Activated CD4-positive, alpha-beta T cell treated with anti-CD3 and anti-CD28 coated beads, Interleukin-2, amount 10 ng/mL, durations not matched to agents 7 days and 5 days (primary cell): ENCODE measurements at regions not wholly inside any gene's neighbourhood (a gene's known extent, or its start where the extent isn't known, plus 50 kb on each side); places are given as distances from the start of the nearest gene placed in this dataset.
"Not testable (repeated sequence)": the region's sequence is repeated elsewhere in the genome, so short reads cannot be mapped to it uniquely, and the experiment has no call there.

ENCODE experiments used
- CTCF ChIA-PET: fragments of 350-600 bp; sonication (Branson Sonifier 250); formaldehyde crosslinking; loops from one replicate; lab custom pipeline; 2021; ENCODE audit warnings: antibody characterized with exemption; lab: Charles Lee
- POLR2A ChIA-PET: fragments of 350-600 bp; sonication (Branson Sonifier 250); formaldehyde crosslinking; loops from one replicate; lab custom pipeline; 2021; ENCODE audit warnings: antibody characterized with exemption; lab: Charles Lee
- DNase-seq: peaks from one replicate; pipeline ENCODE4 v3.0.0-alpha.2; 2020
- H3K27ac Mint-ChIP-seq: one replicate; pipeline ENCODE4 v1.8.0; 2021; ENCODE audit warnings: mild to moderate bottlenecking, moderate library complexity, mixed read lengths
- H3K27me3 Mint-ChIP-seq: one replicate; pipeline ENCODE4 v1.8.0; 2021; ENCODE audit warnings: mixed read lengths
- H3K36me3 Mint-ChIP-seq: one replicate; pipeline ENCODE4 v1.8.0; 2021; ENCODE audit warnings: low read depth, mixed read lengths
- H3K4me1 Mint-ChIP-seq: one replicate; pipeline ENCODE4 v1.8.0; 2021; ENCODE audit warnings: mixed read lengths
- H3K4me3 Mint-ChIP-seq: one replicate; pipeline ENCODE4 v1.8.0; 2021; ENCODE audit warnings: mild to moderate bottlenecking, moderate library complexity, mixed read lengths
- H3K9me3 Mint-ChIP-seq: one replicate; pipeline ENCODE4 v1.8.0; 2021; ENCODE audit warnings: mixed read lengths

DNA sequence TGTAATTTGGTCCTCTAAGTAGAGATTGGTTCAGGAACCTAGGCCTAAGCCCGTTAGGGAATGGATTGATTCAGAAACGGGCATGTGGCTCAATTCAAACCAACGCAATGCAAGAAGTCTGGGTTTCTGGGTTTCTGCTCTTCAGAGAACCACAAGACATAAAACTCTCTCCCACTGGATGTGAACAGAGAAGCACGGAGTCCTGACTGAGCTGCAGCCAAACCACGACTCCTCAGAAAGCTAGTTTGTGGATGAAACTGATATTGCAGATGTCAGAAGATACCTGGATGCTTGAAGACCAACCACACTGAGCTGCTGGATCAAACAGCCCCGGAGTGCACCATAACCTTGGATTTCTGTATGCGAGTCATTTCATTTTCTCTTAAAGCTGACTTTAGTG, 50.0 kb downstream of the SOD2 start:
- H3K4me3 Mint-ChIP-seq = no peak overlapping the region
- ChIA-PET POLR2A (no interaction called here), CTCF (no interaction called here)
- H3K4me1 Mint-ChIP-seq = peaks cover 2% of the 10 kb centered on the region
- DNase-seq = no peak
- H3K27me3 Mint-ChIP-seq = no peaks in the 10 kb centered on the region
- no peaks in the 10 kb centered on the region for H3K9me3 Mint-ChIP-seq
- no peak overlapping the region for H3K27ac Mint-ChIP-seq
- no peaks in the 10 kb centered on the region for H3K36me3 Mint-ChIP-seq

- ChIA-PET POLR2A (no interaction called here), CTCF (no interaction called here)
- H3K4me1 Mint-ChIP-seq = peaks cover 2% of the 10 kb centered on the region
- DNase-seq = no peak
- no peaks in the 10 kb centered on the region for H3K36me3 Mint-ChIP-seq
- no peaks in the 10 kb centered on the region for H3K27me3 Mint-ChIP-seq
- no peak overlapping the region for H3K27ac Mint-ChIP-seq
- H3K4me3 Mint-ChIP-seq = no peak overlapping the region
- no peaks in the 10 kb centered on the region for H3K9me3 Mint-ChIP-seq
Observed at GRCh38 chr6:159642481-159642880, 50.6 kb downstream of the SOD2 start.

DNA sequence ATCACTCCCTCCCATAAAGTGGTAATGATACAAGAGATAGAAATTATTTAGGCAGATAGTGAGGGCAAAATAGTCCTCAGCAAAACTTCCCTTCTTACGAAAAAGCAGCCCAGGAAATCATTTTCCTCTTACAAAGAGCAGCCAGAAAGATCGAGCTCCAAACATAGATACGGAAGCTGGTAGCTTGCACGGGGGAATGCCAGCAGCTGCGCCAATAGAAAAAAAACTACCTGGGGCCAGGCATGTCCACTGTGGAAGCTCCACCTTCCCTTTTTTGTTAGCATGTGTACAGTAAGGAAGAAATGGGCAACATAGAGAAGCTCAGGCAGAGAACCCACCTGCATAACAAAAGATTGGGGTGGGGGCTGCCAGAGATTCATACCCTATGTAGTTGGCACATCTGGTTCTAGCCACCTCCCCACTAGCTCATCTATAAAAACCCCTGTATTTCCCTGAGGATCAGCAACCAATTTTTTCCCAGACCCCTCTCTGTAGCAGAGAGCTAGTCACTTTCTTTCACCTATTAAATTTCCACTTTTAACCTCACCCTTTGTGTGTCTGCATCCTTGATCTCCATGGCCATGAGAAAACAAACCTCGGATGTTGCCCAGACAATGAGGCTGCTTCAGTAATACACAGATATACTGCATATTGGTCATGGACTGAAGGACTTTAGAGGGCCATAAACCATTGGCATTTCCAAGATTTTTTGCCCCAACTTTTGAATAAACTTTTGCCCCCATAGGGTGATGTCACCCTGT, 52.1 kb downstream of the SOD2 start:
- H3K27ac Mint-ChIP-seq = no peak overlapping the region
- CTCF ChIA-PET = interaction anchor here (1.0 kb wide), 1 partner anchor 17 kb away, joined by 3 read pairs; no protein-coding TSS in a partner anchor
- H3K4me1 Mint-ChIP-seq = no peaks in the 10 kb centered on the region
- POLR2A ChIA-PET = no interaction called here
- no peaks in the 10 kb centered on the region for H3K9me3 Mint-ChIP-seq
- no peaks in the 10 kb centered on the region for H3K27me3 Mint-ChIP-seq
- DNase-seq = no peak
- H3K4me3 Mint-ChIP-seq = no peak overlapping the region
- H3K36me3 Mint-ChIP-seq = no peaks in the 10 kb centered on the region

DNA sequence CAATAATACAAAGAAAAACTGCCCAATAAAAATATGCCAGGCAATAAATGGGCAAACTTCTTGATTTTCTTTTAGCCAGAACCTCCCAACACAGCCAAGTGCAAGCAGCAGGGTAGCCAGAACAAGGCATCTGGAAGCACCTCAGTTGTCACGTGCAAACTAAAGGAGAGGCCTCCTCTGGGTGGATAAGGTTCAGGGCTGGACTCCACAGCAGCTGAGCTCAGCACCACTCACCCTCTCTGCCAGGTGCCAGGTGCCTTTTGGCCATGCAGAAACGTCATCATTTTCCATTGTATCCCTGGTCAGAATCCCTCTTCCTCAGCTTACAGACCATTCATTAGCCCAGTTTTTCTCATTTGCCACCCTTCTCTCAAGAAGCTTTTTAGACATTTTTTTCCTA, 52.7 kb downstream of the SOD2 start:
- CTCF ChIA-PET = interaction anchor here (1.0 kb wide), 1 partner anchor 17 kb away, joined by 3 read pairs; no protein-coding TSS in a partner anchor
- POLR2A ChIA-PET = no interaction called here

DNA sequence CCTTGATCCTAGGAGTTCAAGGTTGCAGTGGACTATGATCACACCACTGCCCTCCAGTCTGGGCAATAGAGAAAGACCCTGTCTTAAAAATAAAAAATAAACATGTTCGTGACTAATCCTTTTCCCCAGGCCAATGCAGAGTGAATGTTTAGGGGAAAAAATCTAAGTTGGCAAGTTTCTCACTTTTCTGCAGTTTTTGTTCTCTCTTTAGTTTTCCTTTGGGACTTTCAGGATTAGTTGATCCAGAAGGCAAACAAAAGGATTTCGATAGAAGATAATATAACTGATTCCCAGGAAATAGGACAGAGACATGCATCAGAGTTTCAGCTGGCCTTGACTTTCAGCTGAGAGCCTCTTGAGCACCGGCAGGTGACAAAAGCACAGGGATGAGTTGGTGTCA, 53.3 kb downstream of the SOD2 start:
- no peaks in the 10 kb centered on the region for H3K27me3 Mint-ChIP-seq
- no peak overlapping the region for H3K4me3 Mint-ChIP-seq
- ChIA-PET CTCF (interaction anchor here (1.0 kb wide), 1 partner anchor 16 kb away, joined by 3 read pairs; no protein-coding TSS in a partner anchor), POLR2A (no interaction called here)
- H3K9me3 Mint-ChIP-seq = no peaks in the 10 kb centered on the region
- no peaks in the 10 kb centered on the region for H3K36me3 Mint-ChIP-seq
- H3K27ac Mint-ChIP-seq = no peak overlapping the region
- DNase-seq = no peak
- no peaks in the 10 kb centered on the region for H3K4me1 Mint-ChIP-seq

More for the DNA sequence above, 52.7 kb downstream of the SOD2 start:
- no peaks in the 10 kb centered on the region for H3K9me3 Mint-ChIP-seq
- no peak overlapping the region for H3K27ac Mint-ChIP-seq
- no peak overlapping the region for H3K4me3 Mint-ChIP-seq
- no peaks in the 10 kb centered on the region for H3K27me3 Mint-ChIP-seq
- no peaks in the 10 kb centered on the region for H3K4me1 Mint-ChIP-seq
- H3K36me3 Mint-ChIP-seq = no peaks in the 10 kb centered on the region
- DNase-seq = no peak

GRCh38 chr6:159633196-159633595, 59.8 kb downstream of the SOD2 start:
- CTCF ChIA-PET = interaction anchor here (0.7 to 1.0 kb wide), 2 partner anchors 12 to 339 kb away, joined by 3 to 4 read pairs; no protein-coding TSS in a partner anchor
- DNase-seq = no peak
- no peak overlapping the region for H3K4me3 Mint-ChIP-seq
- no peaks in the 10 kb centered on the region for H3K9me3 Mint-ChIP-seq
- H3K36me3 Mint-ChIP-seq = no peaks in the 10 kb centered on the region
- H3K4me1 Mint-ChIP-seq = no peaks in the 10 kb centered on the region
- POLR2A ChIA-PET = interaction anchor here (0.6 kb wide), 1 partner anchor 406 kb away, joined by 3 read pairs; no protein-coding TSS in a partner anchor
- no peaks in the 10 kb centered on the region for H3K27me3 Mint-ChIP-seq
- H3K27ac Mint-ChIP-seq = no peak overlapping the region

DNA sequence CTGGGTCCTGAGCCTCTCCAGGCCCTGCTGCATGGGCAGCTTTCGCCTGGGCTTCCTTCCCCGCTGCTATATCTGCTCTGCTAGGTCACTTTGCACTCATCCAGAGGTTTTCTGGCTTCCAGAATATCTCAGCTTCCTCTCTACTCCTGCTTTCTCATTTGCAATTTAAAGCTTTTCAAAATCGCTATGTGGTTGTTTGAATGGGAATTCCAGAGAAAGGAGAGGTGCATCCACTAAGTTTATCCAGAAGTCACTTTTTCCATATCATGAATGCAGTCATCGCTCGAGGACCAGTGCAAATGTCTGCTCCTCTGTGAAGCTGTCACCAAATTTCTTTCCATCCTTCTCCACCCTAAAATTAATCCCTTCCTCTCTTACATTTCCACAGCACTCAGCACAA, 61.2 kb downstream of the SOD2 start:
- H3K27me3 Mint-ChIP-seq = no peaks in the 10 kb centered on the region
- H3K36me3 Mint-ChIP-seq = no peaks in the 10 kb centered on the region
- no peaks in the 10 kb centered on the region for H3K4me1 Mint-ChIP-seq
- H3K9me3 Mint-ChIP-seq = no peaks in the 10 kb centered on the region
- ChIA-PET POLR2A (no interaction called here), CTCF (no interaction called here)
- DNase-seq = no peak
- no peak overlapping the region for H3K4me3 Mint-ChIP-seq
- no peak overlapping the region for H3K27ac Mint-ChIP-seq

GRCh38 chr6:159627939-159628338, 65.1 kb downstream of the SOD2 start:
- H3K9me3 Mint-ChIP-seq = no peaks in the 10 kb centered on the region
- H3K4me1 Mint-ChIP-seq = no peaks in the 10 kb centered on the region
- CTCF ChIA-PET = no interaction called here
- no peaks in the 10 kb centered on the region for H3K36me3 Mint-ChIP-seq
- POLR2A ChIA-PET = no interaction called here
- no peak overlapping the region for H3K4me3 Mint-ChIP-seq
- no peaks in the 10 kb centered on the region for H3K27me3 Mint-ChIP-seq
- no peak overlapping the region for H3K27ac Mint-ChIP-seq
- DNase-seq = no peak

- H3K36me3 Mint-ChIP-seq, H3K4me1 Mint-ChIP-seq, H3K27ac Mint-ChIP-seq, H3K27me3 Mint-ChIP-seq, DNase-seq, POLR2A ChIA-PET, H3K9me3 Mint-ChIP-seq, H3K4me3 Mint-ChIP-seq, CTCF ChIA-PET: not testable (repeated sequence)
Observed at GRCh38 chr6:159626506-159626905, 66.5 kb downstream of the SOD2 start.

DNA sequence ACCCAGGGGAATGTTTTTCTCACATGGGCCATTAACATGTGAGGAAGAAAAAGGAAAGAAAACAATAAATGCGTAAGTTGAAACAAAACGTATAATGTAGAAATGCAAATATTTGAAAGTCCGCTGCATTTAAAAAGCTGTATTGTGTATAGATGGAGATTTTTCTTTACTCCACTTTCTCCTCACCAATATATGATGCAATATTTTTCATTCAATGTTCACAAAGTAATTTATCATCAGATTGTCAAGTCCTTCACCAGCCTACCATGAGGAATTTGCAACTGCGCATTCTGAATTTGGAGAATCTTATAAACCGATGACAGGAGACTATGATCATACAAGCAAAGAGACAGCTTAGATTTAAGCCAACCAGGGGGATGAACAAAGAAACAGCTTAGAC, 69.9 kb downstream of the SOD2 start:
- Mint-ChIP-seq H3K9me3 (peaks cover 6% of the 10 kb centered on the region), H3K36me3 (peaks cover 2% of the 10 kb centered on the region), H3K4me3 (no peak overlapping the region), H3K4me1 (no peaks in the 10 kb centered on the region), H3K27ac (no peak overlapping the region), H3K27me3 (peaks cover 3% of the 10 kb centered on the region)
- no peak for DNase-seq
- POLR2A ChIA-PET = no interaction called here
- CTCF ChIA-PET = interaction anchor here (0.7 to 1.2 kb wide), 2 partner anchors 17 to 156 kb away, joined by 3 read pairs; no protein-coding TSS in a partner anchor

- Mint-ChIP-seq H3K27me3 (peaks cover 3% of the 10 kb centered on the region), H3K36me3 (peaks cover 2% of the 10 kb centered on the region), H3K4me1 (no peaks in the 10 kb centered on the region), H3K27ac (no peak overlapping the region), H3K9me3 (peaks cover 21% of the 10 kb centered on the region), H3K4me3 (no peak overlapping the region)
- POLR2A ChIA-PET = no interaction called here
- no peak for DNase-seq
- CTCF ChIA-PET = interaction anchor here (0.6 to 1.1 kb wide), 2 partner anchors 12 to 338 kb away, joined by 3 read pairs; no protein-coding TSS in a partner anchor
Observed at GRCh38 chr6:159620947-159621346, 72.1 kb downstream of the SOD2 start.

- no peak overlapping the region for H3K4me3 Mint-ChIP-seq
Observed at GRCh38 chr6:159617444-159617843, 75.6 kb downstream of the SOD2 start.

DNA sequence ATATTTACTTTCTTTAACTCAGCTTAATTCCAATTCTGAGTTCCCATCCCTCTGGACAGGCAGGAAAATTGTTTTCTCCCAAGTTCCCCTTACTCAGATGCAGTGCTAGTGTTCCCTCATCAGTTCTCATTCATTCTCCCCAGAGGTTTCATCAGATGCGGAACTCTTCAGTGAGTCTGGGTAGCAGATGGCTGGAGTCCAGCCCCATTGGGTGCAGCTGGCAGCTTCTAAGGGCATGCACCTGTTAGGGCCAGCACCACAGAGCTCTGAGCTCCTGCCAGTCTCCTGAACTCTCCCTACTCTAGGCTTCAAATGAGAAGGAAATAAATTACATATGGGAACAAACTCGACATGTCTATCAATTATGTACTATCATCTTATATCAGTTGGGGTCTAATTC, 76.6 kb downstream of the SOD2 start:
- Mint-ChIP-seq H3K36me3 (peaks cover 2% of the 10 kb centered on the region), H3K9me3 (peaks cover 33% of the 10 kb centered on the region), H3K4me1 (no peaks in the 10 kb centered on the region), H3K4me3 (no peak overlapping the region), H3K27ac (no peak overlapping the region), H3K27me3 (peaks cover 3% of the 10 kb centered on the region)
- ChIA-PET CTCF (interaction anchor here (1.1 kb wide), 1 partner anchor 39 kb away, joined by 3 read pairs; no protein-coding TSS in a partner anchor), POLR2A (no interaction called here)
- no peak for DNase-seq

More at GRCh38 chr6:159617444-159617843, 75.6 kb downstream of the SOD2 start:
- peaks cover 3% of the 10 kb centered on the region for H3K27me3 Mint-ChIP-seq
- peaks cover 33% of the 10 kb centered on the region for H3K9me3 Mint-ChIP-seq
- ChIA-PET POLR2A (no interaction called here), CTCF (interaction anchor here (1.1 kb wide), 1 partner anchor 38 kb away, joined by 3 read pairs; no protein-coding TSS in a partner anchor)
- no peak overlapping the region for H3K27ac Mint-ChIP-seq
- DNase-seq = no peak
- peaks cover 2% of the 10 kb centered on the region for H3K36me3 Mint-ChIP-seq
- no peaks in the 10 kb centered on the region for H3K4me1 Mint-ChIP-seq
